ENCODE measurements at regions not wholly inside any gene's neighbourhood (a gene's known extent, or its start where the extent isn't known, plus 50 kb on each side); places are given as distances from the start of the nearest gene placed in this dataset.

DNA sequence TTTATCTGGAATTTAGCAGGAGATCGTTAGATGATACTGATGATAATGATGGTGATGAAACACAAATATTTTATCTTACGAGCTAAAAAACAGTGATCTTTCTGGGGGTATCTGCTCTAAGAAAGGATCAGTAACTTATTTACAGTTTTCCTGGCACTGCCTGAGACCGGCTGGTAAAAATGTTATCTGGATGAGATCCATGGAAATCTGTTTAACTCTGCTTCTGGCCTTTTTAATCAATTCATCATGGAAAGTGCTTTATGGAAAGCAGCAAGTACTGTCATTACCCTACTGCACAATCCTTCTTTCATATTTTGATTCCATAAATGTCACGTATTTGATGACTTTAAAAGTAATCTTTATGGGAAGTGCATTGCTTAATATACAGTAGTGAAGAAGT lies 612.7 kb upstream of the GCFC2 start:
- TF ChIP-seq, protein P1, sequence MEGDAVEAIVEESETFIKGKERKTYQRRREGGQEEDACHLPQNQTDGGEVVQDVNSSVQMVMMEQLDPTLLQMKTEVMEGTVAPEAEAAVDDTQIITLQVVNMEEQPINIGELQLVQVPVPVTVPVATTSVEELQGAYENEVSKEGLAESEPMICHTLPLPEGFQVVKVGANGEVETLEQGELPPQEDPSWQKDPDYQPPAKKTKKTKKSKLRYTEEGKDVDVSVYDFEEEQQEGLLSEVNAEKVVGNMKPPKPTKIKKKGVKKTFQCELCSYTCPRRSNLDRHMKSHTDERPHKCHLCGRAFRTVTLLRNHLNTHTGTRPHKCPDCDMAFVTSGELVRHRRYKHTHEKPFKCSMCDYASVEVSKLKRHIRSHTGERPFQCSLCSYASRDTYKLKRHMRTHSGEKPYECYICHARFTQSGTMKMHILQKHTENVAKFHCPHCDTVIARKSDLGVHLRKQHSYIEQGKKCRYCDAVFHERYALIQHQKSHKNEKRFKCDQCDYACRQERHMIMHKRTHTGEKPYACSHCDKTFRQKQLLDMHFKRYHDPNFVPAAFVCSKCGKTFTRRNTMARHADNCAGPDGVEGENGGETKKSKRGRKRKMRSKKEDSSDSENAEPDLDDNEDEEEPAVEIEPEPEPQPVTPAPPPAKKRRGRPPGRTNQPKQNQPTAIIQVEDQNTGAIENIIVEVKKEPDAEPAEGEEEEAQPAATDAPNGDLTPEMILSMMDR (conservative IDR thresholded peaks at IDR 0.05) = no peak
- TF ChIP-seq ZFX (IDR thresholded peaks at IDR 0.05) = no peak

All from C4-2B (cell line).